Body of pancreas (tissue), 4 donors: ENCODE measurements at regions not wholly inside any gene's neighbourhood (a gene's known extent, or its start where the extent isn't known, plus 50 kb on each side); places are given as distances from the start of the nearest gene placed in this dataset.

Source experiments
- CTCF ChIP-seq, 7 experiments: fragments of 450-650 bp in 4 of 7; fragments of 200-600 bp in 3 of 7; sonication (generic) in 3 of 7; IDR thresholded peaks; one replicate each; pipeline ENCODE4 v1.5.1; 2016 to 2019; ENCODE audit warnings: antibody characterized with exemption in 7 of 7
- POLR2A ChIP-seq, 3 donors: fragments of 450-650 bp; IDR thresholded peaks; one replicate each; pipeline ENCODE4 v1.6.1; 2016; ENCODE audit warnings: antibody characterized with exemption in 3 of 3, mild to moderate bottlenecking in 2 of 3

GRCh38 chr3:146884721-146885120, 279.6 kb upstream of the PLSCR5 start:
- TF ChIP-seq CTCF (IDR thresholded peaks at IDR 0.05) (no peak), POLR2A (IDR thresholded peaks at IDR 0.05) (no peak)
